Uterus (tissue), 3 donors: ENCODE measurements at regions not wholly inside any gene's neighbourhood (a gene's known extent, or its start where the extent isn't known, plus 50 kb on each side); places are given as distances from the start of the nearest gene placed in this dataset.

Source experiments
- DNase-seq, 2 donors: peaks; one replicate each; pipeline ENCODE4 v3.0.0-alpha.2; 2019 to 2020
- H3K27ac ChIP-seq, 2 donors: fragments of 200-600 bp; sonication (generic); 1 replicate in 1 of 2; 2 replicates in 1 of 2; pipeline ENCODE4 v1.5.1; 2016 to 2018
- H3K27me3 ChIP-seq, 2 donors: fragments of 200-600 bp; sonication (generic); one replicate each; pipeline ENCODE4 v1.5.1; 2018 to 2019; ENCODE audit warnings: control low read depth in 1 of 2
- H3K36me3 ChIP-seq, 2 donors: fragments of 200-600 bp; sonication (generic); one replicate each; pipeline ENCODE4 v1.5.1; 2019; ENCODE audit warnings: control low read depth in 1 of 2
- H3K4me1 ChIP-seq, 2 donors: fragments of 200-600 bp; sonication (generic); one replicate each; pipeline ENCODE4 v1.5.1; 2018 to 2019; ENCODE audit warnings: control low read depth in 1 of 2
- H3K4me3 ChIP-seq, 2 donors: fragments of 200-600 bp; sonication (generic); 1 replicate in 1 of 2; 2 replicates in 1 of 2; pipeline ENCODE4 v1.5.1; 2018 to 2019; ENCODE audit warnings: mild to moderate bottlenecking in 1 of 2
- H3K9me3 ChIP-seq, 2 donors: fragments of 200-600 bp; sonication (generic); one replicate each; pipeline ENCODE4 v1.5.1; 2019; ENCODE audit warnings: control low read depth in 1 of 2
- POLR2A ChIP-seq, 2 donors: fragments of 450-650 bp; IDR thresholded peaks; one replicate each; pipeline ENCODE4 v1.6.1; 2016; ENCODE audit warnings: antibody characterized with exemption in 2 of 2, mild to moderate bottlenecking in 1 of 2, moderate library complexity in 1 of 2
- intact Hi-C: fragments of 100-400 bp; cut with DNase I; formaldehyde crosslinking; loops from one replicate; pipeline ENCODE4 v1.15.1; 2023; ENCODE audit warnings: low total_unique reads
- TF ChIP-seq, protein P1 (sequence below), 4 experiments: fragments of 200-600 bp in 2 of 4; fragments of 450-650 bp in 2 of 4; sonication (generic) in 2 of 4; IDR thresholded peaks; one replicate each; pipeline ENCODE4 v1.5.1; 2016 to 2019; ENCODE audit warnings: antibody characterized with exemption in 4 of 4, mild to moderate bottlenecking in 2 of 4, moderate library complexity in 1 of 4
- donor health status: DM: yes; HTN: yes; CAD: no.

DNA sequence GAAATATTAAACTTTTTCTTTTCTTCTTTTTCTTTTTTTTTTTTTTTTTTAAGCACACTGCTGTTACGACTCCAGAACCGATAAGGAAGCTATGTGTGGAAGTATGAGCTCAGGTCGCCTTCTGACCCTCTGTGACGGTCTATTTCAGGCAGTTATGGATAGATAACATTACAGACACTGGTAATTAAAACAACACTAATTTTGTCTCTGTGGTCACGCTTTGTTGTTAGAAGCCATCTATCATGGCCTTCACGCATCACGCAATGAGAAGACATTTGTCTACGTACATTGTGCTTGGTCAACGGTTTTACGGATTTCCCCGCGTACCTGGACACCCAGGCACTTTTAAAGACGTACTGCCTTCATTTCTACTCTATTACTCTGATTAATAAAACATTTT is 306.0 kb upstream of the ZNF507 start:
- H3K27ac ChIP-seq: no peak overlapping the region

DNA sequence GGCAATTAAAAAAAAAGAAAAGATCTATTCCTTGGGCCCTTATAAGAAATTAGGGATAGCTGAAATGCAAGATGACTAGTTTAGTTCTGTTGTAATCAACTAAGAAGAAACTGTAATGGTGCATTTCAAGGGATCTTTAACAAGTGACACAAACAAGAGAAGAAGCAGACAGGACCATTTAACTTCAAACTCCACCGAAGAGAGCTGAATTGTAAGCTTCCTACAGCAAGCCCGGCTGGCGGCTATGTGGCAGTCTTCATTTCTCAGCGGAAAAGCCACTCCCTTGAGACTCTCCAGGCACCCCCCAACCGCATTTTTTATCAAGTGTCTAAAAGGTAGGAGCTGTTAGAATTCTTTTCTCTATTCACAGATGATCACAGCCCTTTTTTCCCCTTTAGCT is 305.2 kb upstream of the ZNF507 start:
- intact Hi-C loops: no loop called here
- Histone ChIP-seq H3K27ac (no peak overlapping the region), H3K27me3 (no peaks in the 10 kb centered on the region), H3K4me1 (peaks cover 3 to 4% of the 10 kb centered on the region in 2 donors), H3K36me3 (no peaks in the 10 kb centered on the region), H3K9me3 (no peaks in the 10 kb centered on the region), H3K4me3 (no peak overlapping the region)
- TF ChIP-seq POLR2A (IDR thresholded peaks at IDR 0.05): no peak
- TF ChIP-seq, protein P1, sequence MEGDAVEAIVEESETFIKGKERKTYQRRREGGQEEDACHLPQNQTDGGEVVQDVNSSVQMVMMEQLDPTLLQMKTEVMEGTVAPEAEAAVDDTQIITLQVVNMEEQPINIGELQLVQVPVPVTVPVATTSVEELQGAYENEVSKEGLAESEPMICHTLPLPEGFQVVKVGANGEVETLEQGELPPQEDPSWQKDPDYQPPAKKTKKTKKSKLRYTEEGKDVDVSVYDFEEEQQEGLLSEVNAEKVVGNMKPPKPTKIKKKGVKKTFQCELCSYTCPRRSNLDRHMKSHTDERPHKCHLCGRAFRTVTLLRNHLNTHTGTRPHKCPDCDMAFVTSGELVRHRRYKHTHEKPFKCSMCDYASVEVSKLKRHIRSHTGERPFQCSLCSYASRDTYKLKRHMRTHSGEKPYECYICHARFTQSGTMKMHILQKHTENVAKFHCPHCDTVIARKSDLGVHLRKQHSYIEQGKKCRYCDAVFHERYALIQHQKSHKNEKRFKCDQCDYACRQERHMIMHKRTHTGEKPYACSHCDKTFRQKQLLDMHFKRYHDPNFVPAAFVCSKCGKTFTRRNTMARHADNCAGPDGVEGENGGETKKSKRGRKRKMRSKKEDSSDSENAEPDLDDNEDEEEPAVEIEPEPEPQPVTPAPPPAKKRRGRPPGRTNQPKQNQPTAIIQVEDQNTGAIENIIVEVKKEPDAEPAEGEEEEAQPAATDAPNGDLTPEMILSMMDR (IDR thresholded peaks at IDR 0.05): no peak
- no peak for DNase-seq

More for the DNA sequence above, 306.0 kb upstream of the ZNF507 start:
- H3K9me3 ChIP-seq: no peaks in the 10 kb centered on the region
- no peaks in the 10 kb centered on the region for H3K27me3 ChIP-seq
- TF ChIP-seq, protein P1 (IDR thresholded peaks at IDR 0.05): no peak
- TF ChIP-seq POLR2A (IDR thresholded peaks at IDR 0.05): no peak
- peaks cover 3 to 4% of the 10 kb centered on the region in 2 donors for H3K4me1 ChIP-seq
- DNase-seq: no peak
- intact Hi-C loops: no loop called here
- H3K36me3 ChIP-seq: no peaks in the 10 kb centered on the region
- H3K4me3 ChIP-seq: no peak overlapping the region

DNA sequence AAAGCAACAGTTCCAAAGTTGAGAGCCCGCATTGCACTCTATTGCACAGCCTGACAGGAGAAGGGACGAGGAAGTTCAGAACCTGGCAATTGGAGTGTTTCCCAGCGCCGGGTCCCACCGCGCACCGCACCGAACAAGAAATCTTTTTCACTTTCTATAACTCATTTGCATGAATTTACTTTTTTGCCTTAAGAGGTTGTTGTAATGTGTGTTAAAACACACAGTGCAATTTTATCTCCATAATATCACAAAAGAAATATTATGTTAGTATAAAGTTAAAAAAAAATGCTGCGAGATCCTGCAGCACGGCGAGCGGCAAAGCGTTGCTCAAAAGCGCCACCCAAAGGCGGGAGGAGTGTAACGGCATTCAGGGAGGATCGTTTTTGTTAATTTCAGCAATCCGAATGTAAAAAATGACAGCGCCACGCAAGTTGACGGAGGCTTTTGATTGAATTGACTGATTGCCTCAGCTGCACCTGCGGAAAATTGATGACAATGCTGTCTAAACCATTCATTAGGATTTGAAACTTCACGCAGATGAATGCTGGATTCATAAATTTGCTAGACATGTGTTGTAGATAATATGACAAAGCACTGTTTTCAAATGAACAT is 303.6 kb upstream of the ZNF507 start:
- Histone ChIP-seq H3K27ac (no peak overlapping the region), H3K36me3 (no peaks in the 10 kb centered on the region), H3K4me1 (peaks cover 3 to 4% of the 10 kb centered on the region in 2 donors), H3K27me3 (no peaks in the 10 kb centered on the region), H3K9me3 (no peaks in the 10 kb centered on the region), H3K4me3 (peak overlapping the region in 1 of 2 donors; percentile 16)
- TF ChIP-seq, protein P1 (IDR thresholded peaks at IDR 0.05): peak; percentile 62 to 87 (median 82)
- no peak for TF ChIP-seq POLR2A (IDR thresholded peaks at IDR 0.05)
- intact Hi-C loops: no loop called here
- DNase-seq: peak; percentile 46 to 60

DNA sequence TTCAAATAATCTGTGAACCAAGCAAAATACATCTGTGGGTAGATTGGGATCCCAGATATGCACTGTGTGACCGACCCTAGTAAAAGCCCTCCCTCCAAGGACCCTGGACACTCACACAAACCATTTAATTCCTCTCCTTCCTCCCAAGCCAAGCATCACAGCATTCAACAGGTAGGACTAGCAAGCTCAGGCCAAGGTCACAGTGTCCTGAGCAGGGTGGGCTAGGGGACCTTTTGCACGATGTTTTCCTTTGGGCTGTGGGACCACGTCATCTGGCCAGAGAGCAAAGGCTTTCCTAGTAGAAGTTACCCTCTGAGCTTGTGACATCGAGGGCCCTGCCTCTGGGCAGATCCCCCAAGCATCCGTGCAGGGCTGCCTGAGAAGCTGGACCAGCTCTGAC is 297.6 kb upstream of the ZNF507 start:
- Histone ChIP-seq H3K27ac (no peak overlapping the region), H3K4me3 (no peak overlapping the region), H3K4me1 (no peaks in the 10 kb centered on the region), H3K27me3 (no peaks in the 10 kb centered on the region), H3K36me3 (no peaks in the 10 kb centered on the region), H3K9me3 (no peaks in the 10 kb centered on the region)
- DNase-seq: no peak
- no peak for TF ChIP-seq POLR2A (IDR thresholded peaks at IDR 0.05)
- TF ChIP-seq, protein P1 (IDR thresholded peaks at IDR 0.05): no peak
- intact Hi-C loops: no loop called here

DNA sequence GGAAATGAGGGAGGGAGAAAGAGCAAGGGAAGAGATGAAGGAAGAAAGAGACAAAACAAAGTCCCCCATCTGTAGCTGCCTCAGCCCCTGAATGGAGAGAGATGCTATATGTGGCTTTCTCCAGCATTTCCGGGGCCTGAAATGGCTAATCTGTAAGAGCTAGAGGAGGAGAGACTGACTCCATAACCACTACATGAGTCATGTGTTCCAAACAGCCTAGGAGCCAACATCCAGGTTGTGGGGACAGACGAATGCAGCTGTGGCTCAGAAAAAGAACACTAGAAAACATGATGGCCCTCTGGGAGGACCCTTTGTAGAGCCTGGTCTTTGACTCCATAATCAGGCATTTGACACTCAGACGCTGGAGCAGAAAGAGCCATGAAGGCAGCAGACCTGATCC is 292.0 kb upstream of the ZNF507 start:
- intact Hi-C loops: no loop called here
- H3K27ac ChIP-seq: no peak overlapping the region
- H3K9me3 ChIP-seq: no peaks in the 10 kb centered on the region
- no peaks in the 10 kb centered on the region for H3K36me3 ChIP-seq
- H3K4me1 ChIP-seq: no peaks in the 10 kb centered on the region
- H3K27me3 ChIP-seq: no peaks in the 10 kb centered on the region
- DNase-seq: no peak
- no peak overlapping the region for H3K4me3 ChIP-seq
- TF ChIP-seq, protein P1 (IDR thresholded peaks at IDR 0.05): no peak
- TF ChIP-seq POLR2A (IDR thresholded peaks at IDR 0.05): no peak
